ENCODE measurements at regions not wholly inside any gene's neighbourhood (a gene's known extent, or its start where the extent isn't known, plus 50 kb on each side); places are given as distances from the start of the nearest gene placed in this dataset.

DNA sequence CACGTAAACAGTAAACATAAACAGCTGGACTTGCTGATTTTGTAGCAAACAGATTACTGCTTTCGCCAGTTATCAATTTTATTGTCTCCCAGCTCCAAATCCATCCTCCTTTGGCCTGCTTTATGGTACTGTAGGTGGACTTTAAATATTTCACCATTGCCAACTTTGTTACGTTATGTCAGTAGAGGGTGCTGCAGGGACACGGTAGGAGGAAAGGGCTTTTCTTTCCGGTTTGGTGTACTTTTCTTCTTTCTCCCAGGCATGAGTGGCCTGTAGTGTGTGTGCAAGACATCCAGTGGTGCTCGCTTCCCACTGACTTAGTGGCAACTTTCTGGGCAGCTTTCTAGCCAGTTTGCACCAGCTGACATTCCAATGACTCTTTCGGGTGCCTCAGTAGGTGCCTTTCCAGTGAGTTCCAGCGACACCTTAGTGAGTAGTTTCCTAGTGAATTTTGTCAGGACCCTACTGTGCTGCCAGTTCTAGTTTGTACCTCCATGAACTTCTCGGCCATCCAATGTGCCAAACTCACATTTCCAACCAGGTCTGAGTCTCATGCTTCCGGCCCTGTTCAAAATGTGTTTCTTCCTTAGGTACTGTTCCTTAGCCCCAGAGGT is 267.6 kb upstream of the TENM4 start:
- intact Hi-C loops (cut with micrococcal nuclease): no loop called here

GRCh38 chr11:79705648-79706047 is 264.8 kb upstream of the TENM4 start:
- intact Hi-C loops (cut with micrococcal nuclease): no loop called here

GRCh38 chr11:79702303-79702702 is 261.5 kb upstream of the TENM4 start:
- intact Hi-C loops (cut with micrococcal nuclease): no loop called here

- intact Hi-C loops (cut with micrococcal nuclease): no loop called here
Observed at GRCh38 chr11:79699246-79699645, 258.4 kb upstream of the TENM4 start.

GRCh38 chr11:79697905-79698304 is 257.1 kb upstream of the TENM4 start:
- intact Hi-C loops (cut with micrococcal nuclease): no loop called here

DNA sequence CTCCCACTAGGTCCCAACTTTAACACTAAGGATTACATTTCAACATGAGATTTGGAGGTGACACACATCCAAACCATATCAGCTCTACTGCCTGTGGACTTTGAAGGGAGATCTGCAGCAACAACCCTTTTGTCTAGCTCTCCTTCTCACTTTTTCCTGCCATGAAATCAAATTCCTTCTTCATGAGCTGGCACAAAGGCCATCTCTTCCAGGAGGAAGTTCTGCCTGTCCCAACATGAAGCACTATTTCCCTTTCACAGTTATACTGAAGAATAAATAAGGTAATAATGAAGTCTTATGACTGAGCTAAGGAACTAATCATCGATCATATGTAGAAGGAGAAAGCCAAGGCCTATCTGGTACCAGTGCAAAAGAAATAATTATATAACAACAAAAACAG is 253.5 kb upstream of the TENM4 start:
- intact Hi-C loops (cut with micrococcal nuclease): no loop called here

DNA sequence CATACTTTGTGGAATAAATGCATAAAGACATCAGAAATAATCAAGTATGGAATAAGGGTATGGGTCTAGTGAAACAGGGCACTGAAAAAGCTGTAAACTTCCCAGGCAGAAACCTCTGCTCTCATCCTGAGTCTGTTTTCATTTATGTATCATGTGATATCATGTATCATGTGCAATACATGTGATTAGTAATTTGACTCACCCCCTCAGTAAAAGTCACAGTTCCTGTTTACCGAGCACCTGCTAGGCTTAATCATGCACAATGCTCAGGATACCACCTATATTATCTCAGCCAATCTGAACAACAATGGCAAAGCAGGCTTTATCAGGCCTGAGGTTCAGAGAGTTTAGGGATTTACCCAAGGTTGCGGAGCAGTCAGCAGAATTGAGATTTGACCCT is 250.6 kb upstream of the TENM4 start:
- intact Hi-C loops (cut with micrococcal nuclease): no loop called here

GRCh38 chr11:79686703-79687419 is 246.0 kb upstream of the TENM4 start:
- intact Hi-C loops (cut with micrococcal nuclease): no loop called here

GRCh38 chr11:79683930-79684329 is 243.1 kb upstream of the TENM4 start:
- intact Hi-C loops (cut with micrococcal nuclease): no loop called here

GRCh38 chr11:79678780-79679452 is 238.1 kb upstream of the TENM4 start:
- intact Hi-C loops (cut with micrococcal nuclease): no loop called here

DNA sequence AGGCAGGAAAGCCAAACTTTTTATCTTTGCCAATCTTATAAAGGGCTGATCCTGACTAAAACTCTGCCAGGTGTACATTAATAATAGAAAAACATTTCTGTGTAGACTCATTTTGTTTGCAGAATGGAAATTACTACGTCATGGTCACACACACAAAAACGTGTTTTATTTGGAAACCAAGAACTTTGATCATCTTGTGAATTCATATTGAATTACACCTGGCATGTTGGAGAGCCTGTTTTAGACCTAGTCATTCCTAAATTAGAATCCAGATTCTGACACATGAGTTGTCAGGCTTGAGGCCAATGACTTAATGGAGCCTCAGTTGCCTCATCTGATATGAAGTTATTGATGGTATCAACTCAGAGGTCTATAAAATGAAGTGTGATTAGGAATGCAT is 235.6 kb upstream of the TENM4 start:
- intact Hi-C loops (cut with micrococcal nuclease): no loop called here

GRCh38 chr11:79675081-79675480 is 234.3 kb upstream of the TENM4 start:
- intact Hi-C loops (cut with micrococcal nuclease): no loop called here

DNA sequence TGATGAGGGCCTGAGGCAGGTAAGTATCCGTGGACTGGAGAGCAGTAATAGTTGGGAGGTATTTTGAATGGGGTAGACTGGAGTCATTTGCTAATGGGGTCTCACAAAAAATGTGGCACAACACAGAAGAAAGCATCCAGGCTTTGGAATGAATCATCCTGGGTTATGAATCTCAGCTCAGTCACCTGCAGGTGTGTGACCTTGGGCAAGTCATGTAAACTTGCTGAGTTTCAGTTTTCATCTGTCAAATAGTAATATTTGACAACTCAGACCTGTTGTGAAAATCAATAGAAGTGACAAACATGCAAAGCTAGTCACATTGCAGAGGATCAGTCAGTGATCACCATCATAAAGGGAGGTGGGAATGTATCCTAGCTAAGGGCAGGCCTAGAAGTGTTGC is 232.0 kb upstream of the TENM4 start:
- intact Hi-C loops (cut with micrococcal nuclease): no loop called here

DNA sequence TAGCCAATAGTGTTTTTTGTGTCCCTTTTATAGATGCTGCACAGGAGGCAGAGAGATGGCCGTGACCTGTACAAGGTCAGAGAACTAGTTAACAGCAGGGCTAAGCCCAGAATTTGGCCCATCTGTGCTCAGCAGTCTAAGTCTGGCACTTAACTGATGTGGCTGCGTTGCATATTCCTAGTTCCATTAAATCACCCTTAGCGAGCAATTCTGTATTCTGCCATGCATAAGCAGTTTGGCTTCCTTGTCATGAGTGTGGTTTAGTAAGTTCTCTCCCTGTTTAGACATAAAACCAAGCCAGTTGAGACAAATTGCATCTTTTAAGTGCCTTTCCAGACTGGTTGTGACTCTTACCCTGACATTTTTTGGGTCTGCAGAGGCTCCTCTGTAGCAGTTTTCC is 230.6 kb upstream of the TENM4 start:
- intact Hi-C loops (cut with micrococcal nuclease): no loop called here

DNA sequence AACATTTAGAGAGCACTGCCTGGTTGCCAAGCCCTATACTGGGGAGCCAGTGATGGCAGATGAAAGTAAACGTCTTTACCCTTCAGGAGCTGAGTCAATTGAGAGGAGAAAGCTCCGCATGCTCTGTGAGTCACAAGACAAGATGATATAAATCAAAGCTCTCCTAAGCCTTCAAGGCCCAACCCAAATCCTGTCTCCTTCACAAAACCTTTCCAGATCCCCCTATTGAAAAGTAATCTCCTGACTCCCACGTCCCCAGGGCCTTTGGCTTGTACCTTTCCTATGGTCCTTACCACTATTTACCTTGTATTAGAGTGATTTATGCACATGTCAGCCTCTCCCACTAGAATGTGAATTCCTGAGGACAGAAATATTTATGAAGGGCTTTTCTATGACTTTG is 230.1 kb upstream of the TENM4 start:
- intact Hi-C loops (cut with micrococcal nuclease): no loop called here

- intact Hi-C loops (cut with micrococcal nuclease): no loop called here
Observed at GRCh38 chr11:79668575-79668974, 227.7 kb upstream of the TENM4 start.

DNA sequence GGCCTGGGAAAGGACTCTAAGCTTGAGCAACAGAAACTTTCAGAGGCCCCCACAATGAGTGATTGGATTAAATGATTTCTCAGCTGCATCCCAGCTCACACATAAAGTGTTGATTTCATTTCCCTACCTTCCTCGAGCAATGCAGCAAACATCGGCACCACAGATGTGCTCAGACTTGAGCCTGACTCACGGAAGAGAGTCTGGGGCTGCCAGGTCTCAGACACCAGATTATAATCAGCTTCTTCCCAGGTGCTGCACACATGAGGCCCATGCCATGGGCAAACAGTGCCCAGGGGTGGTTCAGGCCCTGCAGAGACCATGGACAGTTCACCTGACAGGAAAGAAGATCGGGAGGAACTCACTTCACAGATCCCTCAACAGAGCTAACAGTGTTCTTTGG is 226.6 kb upstream of the TENM4 start:
- intact Hi-C loops (cut with micrococcal nuclease): no loop called here

- intact Hi-C loops (cut with micrococcal nuclease): no loop called here
Observed at GRCh38 chr11:79663017-79663416, 222.2 kb upstream of the TENM4 start.

DNA sequence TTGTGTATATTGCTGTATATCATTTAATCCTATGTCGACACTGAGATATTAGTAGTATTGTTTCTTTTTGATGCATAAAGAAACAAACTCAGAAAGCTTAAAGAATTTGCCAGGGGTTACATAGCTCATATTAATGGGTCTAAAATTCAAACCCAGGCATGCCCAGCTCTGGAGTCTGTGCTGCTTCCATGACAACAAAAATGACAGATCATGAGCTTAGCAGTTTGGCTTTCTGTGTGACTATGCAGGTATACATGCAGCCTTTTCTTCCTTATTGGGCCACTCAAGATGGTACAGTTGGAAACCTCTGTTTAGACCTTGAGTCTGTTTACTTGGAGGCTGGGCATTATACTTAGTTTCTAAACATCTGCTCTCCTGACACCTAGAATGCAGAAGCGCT is 220.5 kb upstream of the TENM4 start:
- intact Hi-C loops (cut with micrococcal nuclease): no loop called here

GRCh38 chr11:79648766-79649520 is 208.1 kb upstream of the TENM4 start:
- intact Hi-C loops (cut with micrococcal nuclease): no loop called here

DNA sequence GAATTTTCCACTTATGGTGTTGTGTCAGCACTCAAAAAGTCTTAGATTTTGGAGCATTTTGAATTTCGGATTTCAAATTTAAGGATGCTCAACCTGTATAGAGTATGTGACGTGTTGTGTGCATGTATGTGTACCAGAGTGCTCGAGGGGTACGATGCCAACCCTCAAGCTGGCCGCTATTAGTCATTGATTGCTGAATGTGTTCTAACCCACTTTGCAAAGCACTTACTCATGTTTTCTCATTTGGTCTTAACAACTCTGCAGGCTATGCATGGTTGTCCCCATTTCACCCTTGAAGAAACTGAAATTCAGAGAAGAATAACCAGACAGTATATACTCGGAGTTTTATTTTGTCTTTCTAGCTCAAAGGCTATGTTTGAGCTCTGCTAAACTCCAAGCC is 196.4 kb upstream of the TENM4 start:
- intact Hi-C loops (cut with micrococcal nuclease): no loop called here

GRCh38 chr11:79634905-79635304 is 194.1 kb upstream of the TENM4 start:
- intact Hi-C loops (cut with micrococcal nuclease): no loop called here
